HEK293 (cell line): ENCODE measurements at regions not wholly inside any gene's neighbourhood (a gene's known extent, or its start where the extent isn't known, plus 50 kb on each side); places are given as distances from the start of the nearest gene placed in this dataset.

ENCODE experiments used
- CTCF ChIA-PET: fragments of 350-600 bp; formaldehyde crosslinking; extraction: SDS; loops from one replicate; lab custom pipeline; 2021; ENCODE audit warnings: antibody characterized with exemption; lab: Yijun Ruan, JAX
- POLR2A ChIA-PET: fragments of 300-600 bp; formaldehyde crosslinking; extraction: SDS; loops from one replicate; lab custom pipeline; 2020; ENCODE audit warnings: antibody characterized with exemption, inconsistent platforms; lab: Yijun Ruan, JAX
- H3K27ac ChIP-seq: fragments of 200-500 bp; sonication (Bioruptor generic); 2 replicates; pipeline ENCODE4 v1.5.1; 2014; ENCODE audit warnings: low read depth, low read length, control low read depth, inconsistent platforms; ENCODE audit errors: extremely low read depth
- H3K36me3 ChIP-seq, 2 experiments: fragments of 200-500 bp in 1 of 2; sonication (Bioruptor generic) in 1 of 2; 1 replicate in 1 of 2; 2 replicates in 1 of 2; pipeline ENCODE4 v1.5.1; 2014 to 2017; ENCODE audit warnings: inconsistent platforms in 2 of 2, low read length in 2 of 2; ENCODE audit not compliant: control insufficient read depth in 2 of 2, insufficient read depth in 1 of 2
- H3K4me1 ChIP-seq: fragments of 200-500 bp; sonication (Bioruptor generic); 2 replicates; pipeline ENCODE4 v1.5.1; 2014; ENCODE audit warnings: mild to moderate bottlenecking, low read length, inconsistent platforms; ENCODE audit not compliant: control insufficient read depth, insufficient read depth
- H3K4me3 ChIP-seq: 2 replicates; pipeline ENCODE4 v1.5.1; 2011; ENCODE audit warnings: low read depth, mild to moderate bottlenecking, control low read depth, low read length, moderate library complexity
- H3K9me3 ChIP-seq: fragments of 200-500 bp; sonication (Bioruptor generic); 2 replicates; pipeline ENCODE4 v1.5.1; 2014; ENCODE audit warnings: low read depth, low read length, inconsistent platforms; ENCODE audit not compliant: control insufficient read depth, insufficient read depth
- BCL11B ChIP-seq: fragments of 450-650 bp; formaldehyde crosslinking; IDR thresholded peaks from 2 replicates; pipeline ENCODE4 v1.5.1; 2016; ENCODE audit warnings: low read depth, missing biosample characterization, missing genetic modification characterization
- KLF1 ChIP-seq: fragments of 450-650 bp; formaldehyde crosslinking; IDR thresholded peaks from 2 replicates; pipeline ENCODE4 v1.5.1; 2016; ENCODE audit warnings: missing biosample characterization, missing genetic modification characterization
- KLF7 ChIP-seq: fragments of 450-650 bp; formaldehyde crosslinking; IDR thresholded peaks from 2 replicates; pipeline ENCODE4 v1.5.1; 2016; ENCODE audit warnings: missing biosample characterization, missing genetic modification characterization, borderline replicate concordance
- OVOL3 ChIP-seq: fragments of 450-650 bp; formaldehyde crosslinking; IDR thresholded peaks from 2 replicates; pipeline ENCODE4 v1.5.1; 2016; ENCODE audit warnings: missing biosample characterization, missing genetic modification characterization
- SCRT1 ChIP-seq: fragments of 450-650 bp; formaldehyde crosslinking; IDR thresholded peaks from 2 replicates; pipeline ENCODE4 v1.5.1; 2016; ENCODE audit warnings: missing biosample characterization, missing genetic modification characterization, borderline replicate concordance
- SCRT2 ChIP-seq: fragments of 450-650 bp; formaldehyde crosslinking; IDR thresholded peaks from 2 replicates; pipeline ENCODE4 v1.5.1; 2016; ENCODE audit warnings: missing biosample characterization, missing genetic modification characterization
- ZBTB10 ChIP-seq: fragments of 450-650 bp; formaldehyde crosslinking; IDR thresholded peaks from 2 replicates; pipeline ENCODE4 v1.5.1; 2016; ENCODE audit warnings: missing biosample characterization, missing genetic modification characterization
- ZNF10 ChIP-seq: fragments of 450-650 bp; formaldehyde crosslinking; IDR thresholded peaks from 2 replicates; pipeline ENCODE4 v1.5.1; 2017; ENCODE audit warnings: missing biosample characterization, missing genetic modification characterization
- ZNF18 ChIP-seq: fragments of 450-650 bp; formaldehyde crosslinking; IDR thresholded peaks from 2 replicates; pipeline ENCODE4 v1.5.1; 2016; ENCODE audit warnings: missing biosample characterization, missing genetic modification characterization
- ZNF23 ChIP-seq: fragments of 450-650 bp; formaldehyde crosslinking; IDR thresholded peaks from 2 replicates; pipeline ENCODE4 v1.5.1; 2016; ENCODE audit warnings: missing biosample characterization, missing genetic modification characterization, borderline replicate concordance
- ZNF433 ChIP-seq: fragments of 450-650 bp; formaldehyde crosslinking; IDR thresholded peaks from 2 replicates; pipeline ENCODE4 v1.5.1; 2016; ENCODE audit warnings: missing biosample characterization, missing genetic modification characterization, low read depth
- ZNF530 ChIP-seq: fragments of 450-650 bp; formaldehyde crosslinking; IDR thresholded peaks from 2 replicates; pipeline ENCODE4 v1.5.1; 2016; ENCODE audit warnings: low read depth, missing biosample characterization, missing genetic modification characterization
- ZNF600 ChIP-seq: fragments of 450-650 bp; formaldehyde crosslinking; IDR thresholded peaks from 2 replicates; pipeline ENCODE4 v1.5.1; 2016; ENCODE audit warnings: missing biosample characterization, missing genetic modification characterization
- TF ChIP-seq, protein P1 (sequence below): fragments of 450-650 bp; formaldehyde crosslinking; IDR thresholded peaks from 2 replicates; pipeline ENCODE4 v1.5.1; 2017; ENCODE audit warnings: missing biosample characterization, missing genetic modification characterization
- TF ChIP-seq, protein P2 (sequence below): fragments of 450-650 bp; formaldehyde crosslinking; IDR thresholded peaks from 2 replicates; pipeline ENCODE4 v1.5.1; 2016; ENCODE audit warnings: missing biosample characterization, missing genetic modification characterization

GRCh38 chr12:115261691-115262398 is 577.9 kb upstream of the TBX3 start (continued):
- no peak for TF ChIP-seq KLF1 (tag by site-specific recombination)

DNA sequence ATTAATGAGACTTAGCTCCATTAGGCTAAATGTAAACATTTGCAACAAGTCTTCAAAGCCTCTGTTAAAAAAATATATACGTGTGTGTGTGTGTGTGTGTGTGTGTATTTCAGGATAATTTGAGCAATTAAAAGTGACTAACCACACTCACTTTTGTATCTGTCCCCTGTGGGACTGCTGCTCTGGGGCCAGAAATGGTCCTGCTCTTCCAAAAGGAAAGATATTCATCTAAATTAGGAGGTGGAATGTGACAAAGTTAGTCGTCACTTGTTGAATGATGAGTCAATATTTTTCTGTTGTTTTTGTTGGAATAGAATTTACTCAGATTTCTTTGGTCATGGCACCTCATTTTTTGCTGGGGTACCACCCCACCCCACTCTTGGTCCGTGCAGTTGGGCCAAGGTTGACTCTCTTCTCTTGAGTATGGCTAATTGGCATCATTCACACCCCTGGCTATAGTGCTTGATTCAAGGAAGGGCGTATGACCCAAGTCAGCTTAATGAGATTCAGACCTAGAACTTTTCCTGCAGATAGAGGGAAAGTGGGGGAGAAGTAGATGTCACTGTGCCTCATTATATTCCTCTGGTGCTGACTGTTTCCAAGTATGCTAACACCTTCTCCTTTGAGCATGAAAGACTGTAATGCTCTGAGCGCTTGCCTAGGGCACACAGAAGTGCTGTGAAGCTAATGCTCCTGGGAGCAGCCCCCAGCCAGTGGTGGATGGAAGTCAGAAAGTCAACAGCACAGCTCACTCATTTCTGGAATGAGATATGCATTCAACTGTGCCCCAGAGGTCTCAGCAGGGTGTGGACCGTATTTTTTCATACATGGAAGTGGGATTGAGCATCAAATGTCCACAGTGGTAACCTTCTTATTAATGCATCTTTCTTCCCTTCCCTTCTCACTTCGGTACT is 577.0 kb upstream of the TBX3 start:
- ChIA-PET CTCF (no interaction called here), POLR2A (interaction anchor here (1.2 kb wide), 1 partner anchor 577 kb away, joined by 3 read pairs; the partner anchor contains the start of gene TBX3)
- no peaks in the 10 kb centered on the region for H3K36me3 ChIP-seq
- H3K4me1 ChIP-seq: no peaks in the 10 kb centered on the region; the same call in 1 of the 2 replicates
- H3K27ac ChIP-seq: no peak overlapping the region
- no peak for TF ChIP-seq ZNF530
- TF ChIP-seq, protein P1, sequence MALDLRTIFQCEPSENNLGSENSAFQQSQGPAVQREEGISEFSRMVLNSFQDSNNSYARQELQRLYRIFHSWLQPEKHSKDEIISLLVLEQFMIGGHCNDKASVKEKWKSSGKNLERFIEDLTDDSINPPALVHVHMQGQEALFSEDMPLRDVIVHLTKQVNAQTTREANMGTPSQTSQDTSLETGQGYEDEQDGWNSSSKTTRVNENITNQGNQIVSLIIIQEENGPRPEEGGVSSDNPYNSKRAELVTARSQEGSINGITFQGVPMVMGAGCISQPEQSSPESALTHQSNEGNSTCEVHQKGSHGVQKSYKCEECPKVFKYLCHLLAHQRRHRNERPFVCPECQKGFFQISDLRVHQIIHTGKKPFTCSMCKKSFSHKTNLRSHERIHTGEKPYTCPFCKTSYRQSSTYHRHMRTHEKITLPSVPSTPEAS (tag by site-specific recombination): peak; percentile 57; the same call in 1 of the 2 replicates
- TF ChIP-seq SCRT1 (tag by site-specific recombination): 0 out of 2 replicates have a peak, but pooled peaks have one; percentile 16
- TF ChIP-seq SCRT2 (tag by site-specific recombination): peak; percentile 78
- H3K9me3 ChIP-seq: no peaks in the 10 kb centered on the region
- H3K4me3 ChIP-seq: no peak overlapping the region

GRCh38 chr12:115259968-115260747 is 576.2 kb upstream of the TBX3 start:
- TF ChIP-seq OVOL3: no peak
- no peak for TF ChIP-seq ZNF600 (tag by site-specific recombination)
- TF ChIP-seq KLF7: no peak
- no peak for TF ChIP-seq BCL11B (tag by site-specific recombination)
- TF ChIP-seq ZBTB10 (tag by site-specific recombination): no peak
- TF ChIP-seq ZNF23 (tag by site-specific recombination): no peak
- TF ChIP-seq ZNF18 (tag by site-specific recombination): no peak
- no peak for TF ChIP-seq ZNF433 (tag by site-specific recombination)
- TF ChIP-seq, protein P2, sequence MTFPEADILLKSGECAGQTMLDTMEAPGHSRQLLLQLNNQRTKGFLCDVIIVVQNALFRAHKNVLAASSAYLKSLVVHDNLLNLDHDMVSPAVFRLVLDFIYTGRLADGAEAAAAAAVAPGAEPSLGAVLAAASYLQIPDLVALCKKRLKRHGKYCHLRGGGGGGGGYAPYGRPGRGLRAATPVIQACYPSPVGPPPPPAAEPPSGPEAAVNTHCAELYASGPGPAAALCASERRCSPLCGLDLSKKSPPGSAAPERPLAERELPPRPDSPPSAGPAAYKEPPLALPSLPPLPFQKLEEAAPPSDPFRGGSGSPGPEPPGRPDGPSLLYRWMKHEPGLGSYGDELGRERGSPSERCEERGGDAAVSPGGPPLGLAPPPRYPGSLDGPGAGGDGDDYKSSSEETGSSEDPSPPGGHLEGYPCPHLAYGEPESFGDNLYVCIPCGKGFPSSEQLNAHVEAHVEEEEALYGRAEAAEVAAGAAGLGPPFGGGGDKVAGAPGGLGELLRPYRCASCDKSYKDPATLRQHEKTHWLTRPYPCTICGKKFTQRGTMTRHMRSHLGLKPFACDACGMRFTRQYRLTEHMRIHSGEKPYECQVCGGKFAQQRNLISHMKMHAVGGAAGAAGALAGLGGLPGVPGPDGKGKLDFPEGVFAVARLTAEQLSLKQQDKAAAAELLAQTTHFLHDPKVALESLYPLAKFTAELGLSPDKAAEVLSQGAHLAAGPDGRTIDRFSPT (tag by site-specific recombination): no peak
- TF ChIP-seq ZNF10 (tag by site-specific recombination): no peak
- TF ChIP-seq, all 188 proteins: peak for 0
- H3K36me3 ChIP-seq: no peaks in the 10 kb centered on the region
- POLR2A ChIA-PET: no interaction called here
- no peaks in the 10 kb centered on the region for H3K9me3 ChIP-seq
- H3K27ac ChIP-seq: no peak overlapping the region
- CTCF ChIA-PET: no interaction called here
- no peaks in the 10 kb centered on the region; the same call in 1 of the 2 replicates for H3K4me1 ChIP-seq
- H3K4me3 ChIP-seq: no peak overlapping the region
